Lower leg skin (tissue), 4 donors: ENCODE measurements at regions not wholly inside any gene's neighbourhood (a gene's known extent, or its start where the extent isn't known, plus 50 kb on each side); places are given as distances from the start of the nearest gene placed in this dataset.

ENCODE experiments used
- DNase-seq, 2 donors: peaks; one replicate each; pipeline ENCODE4 v3.0.0-alpha.2; 2019; ENCODE audit warnings: low spot score in 2 of 2
- H3K4me3 ChIP-seq: fragments of 200-600 bp; sonication (generic); 2 replicates; pipeline ENCODE4 v1.5.1; 2017; ENCODE audit warnings: mild to moderate bottlenecking, low read depth; ENCODE audit not compliant: poor library complexity, severe bottlenecking
- CTCF ChIP-seq, 3 donors: fragments of 450-650 bp; IDR thresholded peaks; one replicate each; pipeline ENCODE4 v1.5.1; 2016; ENCODE audit warnings: antibody characterized with exemption in 3 of 3, mild to moderate bottlenecking in 3 of 3, moderate library complexity in 2 of 3
- POLR2A ChIP-seq, 2 donors: fragments of 450-650 bp; IDR thresholded peaks; one replicate each; pipeline ENCODE4 v1.6.1; 2016 to 2017; ENCODE audit warnings: antibody characterized with exemption in 2 of 2, mild to moderate bottlenecking in 1 of 2, moderate library complexity in 1 of 2
- WGBS, 2 donors: methylation state at CpG; one replicate each; pipeline ENCODE4 v1.1.5; 2018; 5-methylcytosine and 5-hydroxymethylcytosine counted together
- intact Hi-C: fragments of 100-400 bp; cut with DNase I; formaldehyde crosslinking; loops from one replicate; pipeline ENCODE4 v1.15.0; 2023; ENCODE audit warnings: low total_unique reads

GRCh38 chr4:11791797-11792196, 363.1 kb upstream of the HS3ST1 start:
- intact Hi-C loops: no loop called here
- 69% methylated on average over 3 of the region's 3 CpGs for WGBS, 2 donors
- DNase-seq: no peak
- no peak for TF ChIP-seq CTCF (IDR thresholded peaks at IDR 0.05)
- TF ChIP-seq POLR2A (IDR thresholded peaks at IDR 0.05): no peak
- no peak overlapping the region for H3K4me3 ChIP-seq

- 82 to 83% methylated on average over 4 of the region's 4 CpGs for WGBS, 2 donors
- intact Hi-C loops: no loop called here
- no peak overlapping the region for H3K4me3 ChIP-seq
- TF ChIP-seq POLR2A (IDR thresholded peaks at IDR 0.05) (no peak), CTCF (IDR thresholded peaks at IDR 0.05) (no peak)
- DNase-seq: no peak
These were observed 361.5 kb upstream of the HS3ST1 start for GRCh38 chr4:11790230-11790629.

GRCh38 chr4:11783588-11783987, 354.9 kb upstream of the HS3ST1 start:
- intact Hi-C loops: no loop called here
- TF ChIP-seq CTCF (IDR thresholded peaks at IDR 0.05): no peak
- WGBS, 2 donors: 53 to 55% methylated on average over 1 of the region's 1 CpG
- DNase-seq: no peak
- H3K4me3 ChIP-seq: no peak overlapping the region

- DNase-seq: no peak
- WGBS, 2 donors: 66 to 69% methylated on average over 5 of the region's 5 CpGs
- H3K4me3 ChIP-seq: no peak overlapping the region
- intact Hi-C loops: no loop called here
- TF ChIP-seq POLR2A (IDR thresholded peaks at IDR 0.05) (no peak), CTCF (IDR thresholded peaks at IDR 0.05) (no peak)
These were observed 354.2 kb upstream of the HS3ST1 start for GRCh38 chr4:11782859-11783258.

GRCh38 chr4:11777447-11777846, 348.8 kb upstream of the HS3ST1 start:
- 75% methylated on average over 3 of the region's 3 CpGs for WGBS, 2 donors
- no peak overlapping the region for H3K4me3 ChIP-seq
- no peak for TF ChIP-seq POLR2A (IDR thresholded peaks at IDR 0.05)
- no peak for TF ChIP-seq CTCF (IDR thresholded peaks at IDR 0.05)
- intact Hi-C loops: no loop called here
- DNase-seq: no peak

GRCh38 chr4:11774346-11774745, 345.7 kb upstream of the HS3ST1 start:
- intact Hi-C loops: no loop called here
- H3K4me3 ChIP-seq: no peak overlapping the region
- 63 to 66% methylated on average over 2 of the region's 2 CpGs for WGBS, 2 donors
- TF ChIP-seq CTCF (IDR thresholded peaks at IDR 0.05) (no peak), POLR2A (IDR thresholded peaks at IDR 0.05) (no peak)
- no peak for DNase-seq
